Type B pancreatic cell (in vitro differentiated cells): ENCODE measurements at regions not wholly inside any gene's neighbourhood (a gene's known extent, or its start where the extent isn't known, plus 50 kb on each side); places are given as distances from the start of the nearest gene placed in this dataset.
A peak's percentile ranks its signal among the peaks of the same experiment; 100 is the strongest.

Experiments
- DNase-seq: peaks from one replicate; pipeline ENCODE4 v3.0.0; 2021; ENCODE audit warnings: mixed read lengths; ENCODE audit not compliant: unreplicated experiment; ENCODE audit errors: extremely low spot score
- H3K27ac Mint-ChIP-seq: 2 replicates; pipeline ENCODE4 v1.8.0; 2021; ENCODE audit warnings: mild to moderate bottlenecking, mixed read lengths
- H3K27me3 Mint-ChIP-seq: 2 replicates; pipeline ENCODE4 v1.8.0; 2021; ENCODE audit warnings: mixed read lengths
- H3K36me3 Mint-ChIP-seq: 2 replicates; pipeline ENCODE4 v1.8.0; 2021; ENCODE audit warnings: mixed read lengths
- H3K4me1 Mint-ChIP-seq: one replicate; pipeline ENCODE4 v1.8.0; 2021; ENCODE audit warnings: mixed read lengths; ENCODE audit not compliant: unreplicated experiment
- H3K4me3 Mint-ChIP-seq: 2 replicates; pipeline ENCODE4 v1.8.0; 2021; ENCODE audit warnings: mild to moderate bottlenecking, mixed read lengths
- H3K9me3 Mint-ChIP-seq: 2 replicates; pipeline ENCODE4 v1.8.0; 2021; ENCODE audit warnings: mixed read lengths
- TF ChIP-seq, protein P1 (sequence below): fragments of 200-600 bp; sonication (generic); conservative IDR thresholded peaks from 2 replicates; pipeline ENCODE4 v1.5.0; 2021; ENCODE audit warnings: antibody characterized with exemption, mild to moderate bottlenecking

GRCh38 chr5:39519566-39520231 is 94.9 kb upstream of the DAB2 start:
- TF ChIP-seq, protein P1, sequence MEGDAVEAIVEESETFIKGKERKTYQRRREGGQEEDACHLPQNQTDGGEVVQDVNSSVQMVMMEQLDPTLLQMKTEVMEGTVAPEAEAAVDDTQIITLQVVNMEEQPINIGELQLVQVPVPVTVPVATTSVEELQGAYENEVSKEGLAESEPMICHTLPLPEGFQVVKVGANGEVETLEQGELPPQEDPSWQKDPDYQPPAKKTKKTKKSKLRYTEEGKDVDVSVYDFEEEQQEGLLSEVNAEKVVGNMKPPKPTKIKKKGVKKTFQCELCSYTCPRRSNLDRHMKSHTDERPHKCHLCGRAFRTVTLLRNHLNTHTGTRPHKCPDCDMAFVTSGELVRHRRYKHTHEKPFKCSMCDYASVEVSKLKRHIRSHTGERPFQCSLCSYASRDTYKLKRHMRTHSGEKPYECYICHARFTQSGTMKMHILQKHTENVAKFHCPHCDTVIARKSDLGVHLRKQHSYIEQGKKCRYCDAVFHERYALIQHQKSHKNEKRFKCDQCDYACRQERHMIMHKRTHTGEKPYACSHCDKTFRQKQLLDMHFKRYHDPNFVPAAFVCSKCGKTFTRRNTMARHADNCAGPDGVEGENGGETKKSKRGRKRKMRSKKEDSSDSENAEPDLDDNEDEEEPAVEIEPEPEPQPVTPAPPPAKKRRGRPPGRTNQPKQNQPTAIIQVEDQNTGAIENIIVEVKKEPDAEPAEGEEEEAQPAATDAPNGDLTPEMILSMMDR, result no peak
- Mint-ChIP-seq H3K4me1 (peaks cover 15% of the 10 kb centered on the region), H3K9me3 (peaks cover 5% of the 10 kb centered on the region), H3K27me3 (no peaks in the 10 kb centered on the region), H3K36me3 (no peaks in the 10 kb centered on the region), H3K27ac (peak overlapping the region; percentile 23), H3K4me3 (peak overlapping the region; percentile 28)
- no peak for DNase-seq

- H3K9me3 Mint-ChIP-seq, result peaks cover 5% of the 10 kb centered on the region
- H3K27ac Mint-ChIP-seq, result no peak overlapping the region
- DNase-seq, result no peak
- peaks cover 15% of the 10 kb centered on the region for H3K4me1 Mint-ChIP-seq
- no peaks in the 10 kb centered on the region for H3K27me3 Mint-ChIP-seq
- H3K4me3 Mint-ChIP-seq, result no peak overlapping the region
- no peaks in the 10 kb centered on the region for H3K36me3 Mint-ChIP-seq
- TF ChIP-seq, protein P1, result no peak
These were observed 94.3 kb upstream of the DAB2 start for GRCh38 chr5:39519079-39519478.

DNA sequence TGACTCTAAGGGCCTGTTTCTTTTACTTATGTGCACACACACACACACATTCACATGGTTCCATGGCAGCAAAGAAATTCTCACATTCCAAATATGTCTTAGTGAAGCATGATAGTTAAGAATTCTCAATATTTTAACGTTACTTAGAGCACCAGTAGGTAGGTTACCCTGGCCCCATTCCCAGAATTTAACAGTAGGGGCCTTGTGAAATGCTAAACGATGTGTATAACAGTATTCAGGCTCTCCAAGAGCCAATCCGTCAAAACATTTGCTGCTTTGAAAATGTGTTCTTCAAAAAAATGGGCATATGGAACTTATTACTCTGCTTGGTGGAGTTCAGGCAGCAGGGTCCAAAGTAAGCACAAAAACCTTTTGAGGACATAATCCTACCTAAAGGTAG is 93.7 kb upstream of the DAB2 start:
- no peak for DNase-seq
- Mint-ChIP-seq H3K4me1 (peaks cover 18% of the 10 kb centered on the region), H3K27ac (no peak overlapping the region), H3K9me3 (peaks cover 5% of the 10 kb centered on the region), H3K27me3 (no peaks in the 10 kb centered on the region), H3K4me3 (no peak overlapping the region), H3K36me3 (no peaks in the 10 kb centered on the region)
- TF ChIP-seq, protein P1, result no peak

GRCh38 chr5:39517800-39518199 is 93.0 kb upstream of the DAB2 start:
- Mint-ChIP-seq H3K4me3 (no peak overlapping the region), H3K9me3 (peaks cover 5% of the 10 kb centered on the region), H3K4me1 (peaks cover 19% of the 10 kb centered on the region), H3K36me3 (no peaks in the 10 kb centered on the region), H3K27ac (no peak overlapping the region), H3K27me3 (no peaks in the 10 kb centered on the region)
- TF ChIP-seq, protein P1, result no peak
- no peak for DNase-seq

DNA sequence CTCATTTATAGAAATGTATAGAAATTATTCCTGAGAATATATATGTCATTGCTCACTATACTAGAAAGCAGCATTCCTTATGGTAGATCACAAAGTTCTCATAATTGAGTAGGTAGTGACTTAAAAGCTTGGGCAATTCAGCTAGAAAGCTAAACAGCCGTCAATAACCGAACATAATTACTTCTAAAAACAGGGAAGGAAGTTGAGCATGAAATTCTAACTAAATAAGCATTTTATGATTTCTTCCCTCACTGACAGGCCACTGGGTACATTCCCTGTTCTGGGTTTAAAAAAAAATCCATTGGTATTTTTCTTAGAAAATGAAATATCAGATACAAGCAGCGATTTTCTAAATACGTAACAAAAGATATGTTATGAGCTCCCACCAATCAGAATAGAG is 91.1 kb upstream of the DAB2 start:
- Mint-ChIP-seq H3K27me3 (no peaks in the 10 kb centered on the region), H3K4me3 (no peak overlapping the region), H3K27ac (no peak overlapping the region), H3K9me3 (no peaks in the 10 kb centered on the region), H3K36me3 (no peaks in the 10 kb centered on the region), H3K4me1 (peaks cover 12% of the 10 kb centered on the region)
- DNase-seq, result no peak
- TF ChIP-seq, protein P1, result no peak

DNA sequence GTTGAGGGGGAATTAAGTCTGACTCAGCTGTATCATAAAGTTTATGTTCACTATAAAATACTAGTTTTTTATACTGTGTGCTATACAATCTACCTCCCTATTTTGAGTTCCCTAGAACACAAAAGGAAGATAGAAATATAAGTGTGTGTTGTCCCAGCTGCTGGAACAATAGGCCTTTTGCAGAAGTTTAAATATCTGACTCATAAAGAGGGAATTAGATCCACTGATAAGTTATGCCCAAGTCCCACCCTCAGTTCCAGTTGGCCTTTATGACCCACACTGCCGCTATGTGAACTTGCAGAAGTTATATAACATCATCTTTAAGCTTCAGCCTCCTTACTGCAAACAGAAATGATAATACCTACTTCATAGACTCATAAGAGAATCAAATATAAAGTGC is 88.5 kb upstream of the DAB2 start:
- no peaks in the 10 kb centered on the region for H3K9me3 Mint-ChIP-seq
- H3K27ac Mint-ChIP-seq, result no peak overlapping the region
- no peak for DNase-seq
- TF ChIP-seq, protein P1, result no peak
- peaks cover 8% of the 10 kb centered on the region for H3K4me1 Mint-ChIP-seq
- H3K4me3 Mint-ChIP-seq, result no peak overlapping the region
- no peaks in the 10 kb centered on the region for H3K36me3 Mint-ChIP-seq
- H3K27me3 Mint-ChIP-seq, result no peaks in the 10 kb centered on the region
